ENCODE measurements at regions not wholly inside any gene's neighbourhood (a gene's known extent, or its start where the extent isn't known, plus 50 kb on each side); places are given as distances from the start of the nearest gene placed in this dataset.

- no peak for TF ChIP-seq FOXP2 (optimal IDR thresholded peaks at IDR 0.05; ENCODE audit: control extremely low read depth, extremely low read length, insufficient read depth)
- TF ChIP-seq EZH2 (IDR thresholded peaks at IDR 0.05), result no peak
These were observed 699.7 kb downstream of the NTRK3 start for GRCh38 chr15:87556886-87557285.
